HG02610 (cell line): ENCODE measurements at regions not wholly inside any gene's neighbourhood (a gene's known extent, or its start where the extent isn't known, plus 50 kb on each side); places are given as distances from the start of the nearest gene placed in this dataset.
A peak's percentile ranks its signal among the peaks of the same experiment; 100 is the strongest.

Experiments
- ATAC-seq: cut with Tn5 transposase; IDR thresholded peaks from one replicate; pipeline ENCODE4 v1.9.1; 2021; ENCODE audit warnings: mild to moderate bottlenecking, moderate library complexity; ENCODE audit not compliant: unreplicated experiment

DNA sequence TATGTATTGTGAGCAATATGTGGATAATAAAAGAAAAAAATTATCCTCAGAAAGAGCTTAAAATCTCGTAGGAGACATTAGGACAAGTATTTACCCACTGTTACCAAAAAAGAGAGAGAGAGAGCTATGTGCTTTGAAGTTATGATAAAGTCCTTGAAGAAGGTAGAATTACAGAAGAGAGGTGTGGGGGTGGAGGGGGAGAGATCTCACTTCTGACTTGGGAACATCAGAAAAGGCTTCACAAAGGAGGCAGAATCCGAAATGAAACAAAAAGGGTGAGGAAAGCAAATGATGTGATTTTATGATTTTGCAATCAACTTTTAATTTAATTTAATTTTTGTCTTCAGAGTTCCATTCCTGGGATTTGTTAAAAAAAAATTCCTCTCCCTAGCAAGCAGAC is 311.8 kb upstream of the ATP2B1 start:
- no peak for ATAC-seq

DNA sequence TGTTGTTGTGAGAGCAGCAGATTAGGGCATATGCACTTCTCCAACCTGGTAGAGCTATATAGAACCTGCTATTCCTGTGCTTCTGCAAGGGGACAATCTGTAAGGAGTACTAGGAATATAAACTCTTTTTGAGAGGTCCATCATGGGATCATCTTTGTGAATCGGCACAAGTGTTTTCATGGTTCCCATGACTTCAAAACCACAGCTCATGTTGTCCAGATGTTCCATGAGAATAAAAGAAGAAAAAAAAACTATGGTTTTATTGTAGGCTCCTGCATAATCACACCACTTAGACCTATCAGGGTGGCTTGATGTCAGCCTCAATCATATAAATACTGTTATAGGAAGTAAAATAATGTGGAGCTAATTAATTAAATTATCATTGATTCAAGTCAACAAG is 311.4 kb upstream of the ATP2B1 start:
- no peak for ATAC-seq

DNA sequence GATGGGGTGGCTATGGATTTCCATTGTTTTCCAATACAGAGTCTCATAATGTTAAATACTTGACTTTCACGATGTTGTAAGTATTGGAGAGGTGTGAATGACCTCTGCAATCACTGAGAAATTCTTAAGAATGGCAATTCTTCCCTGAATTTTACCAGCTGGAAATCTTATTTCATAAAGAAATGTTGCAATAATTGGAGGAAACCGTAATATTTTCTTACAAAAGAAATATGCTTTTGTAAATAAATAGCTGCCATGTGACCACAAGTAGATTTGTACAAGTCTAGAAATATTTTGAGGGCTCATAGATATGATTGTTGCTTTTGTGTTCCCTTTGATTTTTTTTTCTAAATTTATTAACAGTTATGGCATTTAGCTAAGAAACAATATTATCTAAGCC is 308.7 kb upstream of the ATP2B1 start:
- ATAC-seq, result no peak

DNA sequence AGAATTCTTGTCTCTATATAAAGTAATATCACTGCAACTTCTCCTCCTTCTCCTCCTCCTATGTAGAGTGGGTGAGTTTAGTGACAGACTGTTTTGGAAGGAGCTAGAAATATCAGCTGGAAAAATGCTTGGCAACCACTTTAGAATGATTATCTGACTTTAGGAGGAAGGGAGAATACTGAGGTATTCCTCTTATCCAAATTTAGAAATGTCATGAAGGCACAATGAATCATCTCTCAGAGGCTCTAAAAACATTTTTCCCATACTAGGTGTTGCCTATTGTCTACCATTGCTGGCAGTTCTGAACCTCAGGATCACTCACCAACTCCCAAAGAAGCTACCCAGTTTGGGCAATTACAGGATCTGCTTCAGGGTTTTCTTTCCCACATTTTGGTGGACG is 306.6 kb upstream of the ATP2B1 start:
- ATAC-seq, result no peak

DNA sequence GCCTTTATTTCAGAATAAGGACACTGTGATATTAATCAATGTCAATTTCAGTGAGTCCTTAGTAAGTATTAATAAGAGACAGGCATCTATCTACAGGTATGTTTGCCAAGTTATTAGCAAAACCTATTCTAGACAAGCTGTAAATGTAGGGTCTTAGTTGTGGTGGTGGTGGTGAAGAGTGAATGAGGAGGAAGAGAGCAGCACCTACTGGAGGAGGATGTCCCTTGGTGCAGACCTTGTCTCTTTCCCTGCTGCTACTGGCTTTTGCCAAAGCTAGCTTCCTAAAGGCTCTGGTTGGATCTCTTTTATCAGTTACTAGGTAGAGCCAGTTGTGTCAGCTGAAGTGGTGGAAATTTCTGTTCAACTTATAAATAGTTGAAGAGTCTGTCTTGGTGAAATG is 304.8 kb upstream of the ATP2B1 start:
- peak; percentile 65 for ATAC-seq

DNA sequence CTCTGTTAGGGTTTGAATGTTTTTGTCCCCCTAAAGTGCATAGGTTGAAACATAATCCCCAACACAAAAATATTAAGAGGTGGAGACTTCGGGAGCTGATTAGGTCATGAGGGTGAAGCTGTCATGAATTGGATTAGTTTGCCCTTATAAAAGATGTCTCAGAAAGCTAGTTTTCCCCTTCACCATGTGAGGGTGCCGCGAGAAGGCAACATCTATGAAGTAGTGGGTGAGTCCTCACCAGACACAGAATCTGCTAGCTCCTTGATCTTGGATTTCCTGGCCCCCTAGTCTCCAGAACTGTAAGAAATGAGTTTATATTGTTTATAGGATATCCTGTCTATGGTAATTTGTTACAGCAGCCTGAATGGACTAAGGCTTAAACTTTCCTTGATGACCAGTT is 301.5 kb upstream of the ATP2B1 start:
- ATAC-seq, result no peak

DNA sequence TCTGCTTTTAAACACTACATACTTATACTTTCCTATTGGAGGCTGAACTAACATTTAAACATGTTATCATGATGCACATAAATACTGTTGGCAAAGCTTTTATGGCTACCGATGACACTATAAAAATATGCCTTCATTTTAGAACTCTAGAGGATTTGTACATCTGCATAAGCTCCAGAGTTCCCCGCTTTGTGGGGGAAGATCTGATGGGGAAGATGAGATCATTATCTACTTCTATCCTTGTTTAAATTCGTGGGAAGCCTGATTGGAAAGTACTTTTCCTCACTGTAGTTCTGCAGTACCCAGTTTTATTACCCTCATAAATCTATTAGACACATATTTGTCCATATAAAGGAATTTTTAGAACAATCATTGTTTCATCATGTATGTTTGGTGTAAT is 299.6 kb upstream of the ATP2B1 start:
- no peak for ATAC-seq

DNA sequence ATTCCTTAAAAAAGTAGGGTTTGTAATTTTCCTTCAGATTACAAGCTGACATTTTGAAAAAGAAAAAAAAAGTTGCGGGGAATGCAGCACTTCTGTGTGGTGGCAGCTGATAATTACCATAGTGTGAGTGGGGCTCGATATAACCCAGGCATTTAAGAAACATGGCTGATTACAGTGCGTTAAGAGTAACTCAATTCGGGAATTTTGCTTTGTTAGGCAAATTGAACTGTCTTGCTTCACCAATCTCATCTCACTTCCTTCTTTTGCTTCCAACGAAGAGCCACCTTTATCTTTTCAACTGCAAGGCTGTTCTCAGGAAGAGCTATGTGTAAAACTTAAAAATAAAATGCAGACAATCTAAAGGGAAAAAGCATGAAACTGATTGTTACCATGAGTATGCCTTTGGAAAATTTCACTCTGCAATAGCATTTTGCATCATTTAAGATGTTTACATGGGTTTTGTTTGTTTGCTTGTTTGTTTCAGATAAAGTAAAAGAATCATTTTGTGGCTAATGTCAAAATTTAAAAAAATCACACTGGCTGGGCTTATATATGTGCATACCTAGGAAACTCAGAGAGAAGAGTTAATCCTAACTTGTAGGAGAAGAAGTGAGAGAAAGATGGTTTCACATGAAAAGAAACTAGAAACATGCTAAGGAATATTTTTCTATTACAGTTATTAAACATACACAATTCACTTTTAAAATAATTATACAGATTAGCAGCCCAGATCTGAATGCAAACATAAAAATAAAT is 295.9 kb upstream of the ATP2B1 start:
- ATAC-seq, result peak; percentile 81

DNA sequence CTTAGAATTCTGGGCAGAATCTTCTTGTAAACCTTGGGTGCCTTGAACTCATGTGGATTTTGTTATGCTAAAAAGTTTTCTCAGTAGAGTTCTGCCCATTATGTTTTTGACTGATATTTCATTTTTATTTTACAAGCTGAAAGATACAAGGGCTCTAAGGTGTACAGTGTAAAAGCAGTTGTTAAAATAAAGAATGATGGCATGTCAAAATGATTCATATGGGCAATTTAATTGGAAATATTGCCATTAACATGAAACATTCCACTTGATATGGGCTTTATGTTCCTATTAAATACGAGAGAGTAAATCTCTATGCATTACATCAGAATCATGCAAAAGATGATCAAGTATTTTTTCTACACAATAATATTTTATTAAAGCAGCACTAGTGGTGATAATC is 295.1 kb upstream of the ATP2B1 start:
- no peak for ATAC-seq

DNA sequence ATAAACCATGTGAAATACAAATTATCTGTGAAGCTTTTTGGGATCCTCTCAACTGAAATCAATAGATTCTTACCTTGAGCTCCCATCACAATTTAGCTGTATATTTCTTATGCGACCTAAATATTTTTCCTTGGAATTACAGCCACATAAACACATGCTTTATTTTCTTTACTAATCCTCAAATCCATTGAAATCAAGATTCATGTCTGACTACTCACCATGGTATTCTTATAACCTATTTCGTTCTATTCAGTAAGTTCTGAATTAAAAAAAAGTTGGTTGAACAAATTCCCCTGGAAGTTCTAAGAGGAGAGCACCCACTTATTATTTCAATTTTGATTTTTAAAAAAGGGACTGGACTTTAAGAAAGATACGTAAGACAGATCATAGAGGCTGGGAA is 292.1 kb upstream of the ATP2B1 start:
- no peak for ATAC-seq

DNA sequence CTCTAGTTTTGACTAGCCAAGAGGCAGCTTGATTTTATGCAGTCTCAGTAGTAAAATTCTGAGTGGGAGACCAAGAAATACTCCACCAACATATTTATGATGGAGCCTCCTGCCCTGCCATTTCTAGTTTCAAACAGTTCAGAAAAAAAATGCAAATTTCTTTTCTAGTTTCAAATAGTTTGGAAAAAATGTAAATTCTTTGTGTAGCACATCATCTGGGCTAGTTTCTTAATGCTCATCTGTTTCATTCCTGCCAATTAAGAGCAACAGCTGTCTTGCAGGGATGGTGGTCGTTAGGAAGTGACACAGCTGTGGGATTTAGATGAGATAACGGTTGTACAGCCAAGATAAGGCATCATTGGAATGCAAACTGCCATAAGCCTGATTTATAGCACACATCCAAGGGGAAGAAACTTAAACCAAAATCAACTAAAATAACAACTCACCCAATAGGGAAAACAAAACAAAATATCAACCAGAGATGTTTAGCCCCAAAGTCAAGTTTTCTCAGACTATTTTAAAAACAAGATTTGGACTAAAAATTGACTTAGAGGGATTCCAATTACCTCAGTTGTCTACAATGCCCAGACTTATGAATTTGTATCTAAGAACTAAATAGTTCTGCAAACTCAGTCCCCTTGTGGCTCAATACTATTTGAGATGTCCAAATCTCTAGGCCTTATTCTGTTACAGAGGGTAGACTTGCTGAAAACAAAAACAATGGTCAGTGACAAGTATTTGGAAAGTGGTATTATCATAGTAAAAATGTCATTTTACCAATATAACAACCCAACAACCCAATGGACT is 291.3 kb upstream of the ATP2B1 start:
- no peak for ATAC-seq

DNA sequence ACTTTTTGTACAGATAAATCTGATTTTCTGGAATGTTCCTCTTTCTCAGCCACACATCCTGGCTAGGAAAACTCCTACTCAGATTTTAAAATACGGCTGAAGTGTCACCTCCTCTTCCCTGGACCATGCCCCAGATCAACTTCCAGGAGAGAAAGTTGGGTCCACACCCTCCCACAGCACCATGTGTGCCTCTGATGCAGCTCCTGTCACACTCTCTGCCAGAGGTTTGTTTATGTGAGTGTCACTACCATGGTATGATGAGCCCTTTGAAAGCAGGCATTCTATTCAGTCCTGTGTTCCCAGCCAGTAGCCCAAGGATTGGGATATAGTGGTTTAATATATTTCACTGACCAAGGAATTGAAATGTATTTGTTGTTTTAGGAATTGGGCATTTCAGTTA is 287.2 kb upstream of the ATP2B1 start:
- ATAC-seq, result no peak

DNA sequence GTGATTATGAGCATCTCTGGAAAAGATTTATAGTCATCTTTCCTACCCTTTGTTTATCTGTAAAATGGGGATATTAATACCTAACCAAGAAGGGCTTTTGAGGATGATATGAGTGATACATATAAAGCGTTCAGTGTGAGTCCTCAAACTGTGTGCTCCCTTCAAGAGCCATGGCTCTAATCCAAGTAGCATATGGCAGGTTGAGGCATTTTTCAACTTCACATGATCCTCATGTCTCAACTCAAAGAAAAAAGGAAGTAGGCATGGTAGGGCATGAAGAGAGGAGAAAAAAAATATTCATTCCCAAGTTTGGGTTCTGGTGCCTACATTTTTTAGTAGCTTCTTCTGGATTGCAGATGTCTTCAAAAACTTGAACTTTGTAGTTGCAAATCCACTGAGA is 286.3 kb upstream of the ATP2B1 start:
- no peak for ATAC-seq

DNA sequence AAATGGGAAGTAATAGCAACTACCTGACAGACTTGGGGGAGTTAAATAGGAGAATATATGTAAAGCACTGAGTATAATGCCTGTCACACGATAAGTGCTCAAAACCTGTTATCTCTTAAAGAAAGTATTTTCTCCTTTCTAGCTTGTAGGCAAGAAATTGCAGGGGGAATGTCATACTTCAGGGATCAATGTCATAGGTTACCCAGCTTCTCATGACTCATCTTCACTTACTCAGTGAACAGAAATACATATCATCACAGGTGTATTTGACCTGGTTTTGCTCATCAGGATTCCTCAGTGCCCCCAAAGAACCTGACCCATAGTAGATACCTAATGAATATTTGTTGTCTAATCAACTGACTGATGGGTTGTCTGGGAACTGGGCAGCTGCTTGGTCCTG is 285.0 kb upstream of the ATP2B1 start:
- ATAC-seq, result no peak

DNA sequence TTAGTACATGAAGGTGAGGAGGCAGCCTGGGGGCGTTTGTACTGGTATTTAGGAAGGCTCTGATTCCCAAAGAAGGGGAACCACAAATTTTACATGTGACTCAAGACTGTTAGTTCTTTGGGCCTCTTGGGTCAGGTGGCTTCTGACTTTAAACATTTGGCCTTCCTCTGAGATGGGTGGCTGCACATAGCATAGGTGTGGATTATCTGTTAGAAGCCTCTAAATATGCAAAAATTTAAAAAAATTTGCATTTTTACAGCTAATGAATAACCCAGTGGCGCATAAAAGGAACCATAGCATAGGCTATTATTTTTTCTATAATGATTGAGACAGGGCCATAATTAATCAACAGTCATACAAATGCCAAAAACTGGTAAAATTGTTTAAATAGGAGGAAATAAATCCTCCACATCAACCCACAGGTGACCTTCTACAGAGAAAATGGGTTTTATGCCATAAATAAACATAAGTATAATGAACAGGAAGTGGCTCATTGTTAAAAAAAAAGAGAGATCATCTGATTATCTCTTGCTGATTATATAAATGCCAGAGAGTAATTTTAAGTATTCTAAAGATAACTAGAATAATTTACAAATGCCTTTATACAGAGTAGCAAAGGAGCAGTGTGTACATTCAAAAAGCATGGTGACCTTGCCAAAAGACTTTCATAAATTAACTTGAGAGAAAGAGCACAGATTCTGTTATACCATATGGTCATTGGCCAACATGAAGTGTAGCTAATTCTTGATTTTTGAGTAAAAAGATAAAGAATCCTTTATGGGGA is 284.2 kb upstream of the ATP2B1 start:
- ATAC-seq, result no peak

DNA sequence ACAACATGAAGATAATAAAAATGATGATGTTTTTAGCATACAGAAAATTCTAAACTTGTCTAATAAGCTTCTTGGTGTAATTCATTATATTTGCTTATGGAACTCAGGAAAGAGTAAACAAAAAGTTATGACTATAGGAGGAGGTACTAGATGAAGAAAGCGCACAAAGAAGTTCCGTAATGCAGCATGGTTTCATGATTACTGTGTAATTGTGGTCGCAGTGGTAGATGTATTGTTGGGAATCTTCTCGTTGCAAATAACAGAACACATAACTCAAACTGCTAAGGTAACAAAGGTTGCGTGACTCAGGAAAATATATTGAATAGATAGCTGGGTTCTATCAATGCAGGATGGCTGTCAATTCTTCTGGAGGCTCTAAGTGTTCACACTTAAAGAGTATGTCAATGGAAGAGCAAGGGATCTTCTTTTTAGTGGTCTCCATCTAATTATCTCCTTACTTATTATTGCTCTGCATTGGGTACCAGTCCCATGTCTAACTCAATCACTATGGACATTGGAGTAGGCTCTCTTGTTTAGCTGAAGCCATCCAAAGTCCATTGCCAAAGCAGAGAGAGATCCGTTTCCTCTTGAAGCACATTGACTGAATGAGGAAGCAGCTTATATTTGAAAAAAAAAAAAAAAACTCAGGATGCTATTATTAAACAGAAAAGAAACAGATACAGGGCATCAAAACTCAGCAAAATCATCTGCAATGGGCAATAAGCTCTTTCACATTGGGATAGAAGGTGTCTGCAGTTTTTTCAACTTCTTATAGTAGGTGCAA is 283.4 kb upstream of the ATP2B1 start:
- ATAC-seq, result no peak

DNA sequence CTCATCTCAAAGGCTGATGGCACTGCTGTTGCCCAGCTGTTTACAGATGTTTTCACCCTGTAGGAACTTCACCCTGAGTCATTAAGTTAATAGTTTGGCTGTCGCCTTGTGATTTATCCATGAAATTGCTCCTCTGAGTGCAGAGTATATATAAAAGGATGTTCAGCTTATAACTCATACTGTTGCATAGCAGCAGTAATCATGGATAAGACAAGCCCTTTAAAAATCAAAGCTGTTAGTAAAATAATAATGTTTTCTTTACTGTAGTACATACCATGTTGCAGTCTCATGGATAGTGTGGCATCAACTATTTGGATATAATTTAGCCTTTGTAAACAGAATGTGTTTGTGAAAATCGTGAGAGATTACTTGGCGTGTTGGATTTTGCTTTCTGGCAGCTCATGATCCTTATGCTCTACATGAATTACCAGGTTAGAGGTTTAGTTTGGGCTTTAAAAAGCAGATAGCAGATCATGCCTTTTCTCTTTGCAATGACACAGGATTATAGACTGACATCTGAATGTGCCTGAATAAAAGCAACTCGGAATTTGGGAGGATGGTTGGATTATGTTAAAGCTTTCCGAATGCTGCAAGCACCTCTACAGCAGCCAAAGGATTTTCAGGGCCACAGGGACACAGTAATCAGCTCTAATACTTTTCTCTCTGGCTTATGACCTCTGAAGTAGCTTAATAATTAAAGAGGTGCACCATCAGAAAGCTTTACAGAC is 279.7 kb upstream of the ATP2B1 start:
- ATAC-seq, result no peak

DNA sequence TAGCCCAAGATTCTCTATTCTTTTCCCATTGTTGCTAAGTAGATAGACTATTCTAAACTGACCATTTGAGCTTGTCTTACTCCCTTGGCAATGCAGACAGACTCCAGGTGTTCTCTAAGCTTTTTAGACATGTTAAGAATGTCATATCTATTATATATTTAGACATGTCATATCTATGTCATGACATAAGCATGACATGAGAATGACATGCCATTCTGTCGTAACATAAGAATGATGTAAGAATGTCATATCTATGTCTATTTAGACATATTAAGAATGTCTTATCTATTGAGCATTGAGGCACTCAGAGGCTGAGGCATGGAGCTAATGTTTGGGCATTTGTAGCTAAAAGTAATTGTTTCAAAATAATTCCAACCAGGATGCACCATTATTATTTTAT is 277.3 kb upstream of the ATP2B1 start:
- ATAC-seq, result no peak

DNA sequence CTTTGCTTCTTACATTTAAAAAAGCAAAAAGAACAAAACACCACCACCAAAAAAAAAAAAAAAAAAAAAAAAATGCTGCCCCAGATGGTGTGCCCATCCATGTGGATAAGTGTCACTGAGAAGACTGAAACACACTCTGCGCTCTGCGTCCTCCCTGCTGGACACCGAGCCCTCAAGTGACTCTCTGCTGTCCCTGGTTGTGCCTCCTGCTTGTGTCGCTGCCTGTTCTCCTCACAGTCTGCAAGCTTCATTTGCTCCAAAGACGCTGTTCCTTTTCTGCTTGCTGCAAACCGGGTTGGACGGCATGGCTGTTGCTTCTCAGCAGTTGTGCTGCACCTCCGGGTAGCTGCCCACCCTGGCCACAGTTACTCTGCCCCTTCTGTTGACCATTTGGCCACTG is 276.2 kb upstream of the ATP2B1 start:
- ATAC-seq, result no peak

DNA sequence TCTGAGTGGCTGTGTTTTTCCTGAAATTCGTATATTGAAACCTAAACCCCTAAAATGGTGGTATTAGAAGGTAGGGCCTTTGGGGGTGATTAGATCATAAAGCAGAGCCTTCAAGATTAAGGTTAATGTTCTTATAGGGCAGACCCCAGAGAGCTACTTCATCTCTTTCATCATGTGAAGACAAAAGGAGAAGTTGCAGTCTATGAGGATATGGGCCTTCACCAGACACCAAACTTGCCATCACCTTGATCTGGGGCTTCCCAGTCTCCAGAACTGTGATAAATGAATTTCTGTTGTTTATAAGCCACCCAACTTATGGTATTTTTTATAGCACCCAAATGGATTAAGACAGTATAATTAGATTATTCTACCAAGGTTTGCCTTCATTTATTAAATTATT is 275.0 kb upstream of the ATP2B1 start:
- ATAC-seq, result no peak
